ENCODE measurements at regions not wholly inside any gene's neighbourhood (a gene's known extent, or its start where the extent isn't known, plus 50 kb on each side); places are given as distances from the start of the nearest gene placed in this dataset.

- no peak for DNase-seq
Measured at GRCh38 chr11:116503216-116504160, 269.3 kb downstream of the BUD13 start.

GRCh38 chr11:116502641-116503061 lies 270.1 kb downstream of the BUD13 start:
- DNase-seq, result no peak

GRCh38 chr11:116501728-116502127 lies 271.1 kb downstream of the BUD13 start:
- DNase-seq, result no peak

GRCh38 chr11:116500947-116501602 lies 271.7 kb downstream of the BUD13 start:
- DNase-seq, result no peak

- DNase-seq, result no peak
Measured at GRCh38 chr11:116500026-116500946, 272.5 kb downstream of the BUD13 start.

GRCh38 chr11:116499396-116500003 lies 273.3 kb downstream of the BUD13 start:
- peak; percentile 53 for DNase-seq

- no peak for DNase-seq
Measured at GRCh38 chr11:116498161-116498560, 274.6 kb downstream of the BUD13 start.

GRCh38 chr11:116492600-116492999 lies 280.2 kb downstream of the BUD13 start:
- no peak for DNase-seq

GRCh38 chr11:116488836-116489389 lies 283.9 kb downstream of the BUD13 start:
- no peak for DNase-seq

GRCh38 chr11:116485425-116485824 lies 287.4 kb downstream of the BUD13 start:
- no peak for DNase-seq

GRCh38 chr11:116482716-116483115 lies 290.1 kb downstream of the BUD13 start:
- no peak for DNase-seq

GRCh38 chr11:116481126-116481675 lies 291.6 kb downstream of the BUD13 start:
- DNase-seq, result no peak

- DNase-seq, result no peak
Measured at GRCh38 chr11:116478669-116479668, 293.8 kb downstream of the BUD13 start.

- DNase-seq, result no peak
Measured at GRCh38 chr11:116478205-116478604, 294.6 kb downstream of the BUD13 start.

GRCh38 chr11:116473790-116474346 lies 298.9 kb downstream of the BUD13 start:
- DNase-seq, result no peak

- no peak for DNase-seq
Measured at GRCh38 chr11:116473206-116473769, 299.5 kb downstream of the BUD13 start.

GRCh38 chr11:116472651-116473050 lies 300.1 kb downstream of the BUD13 start:
- DNase-seq, result no peak

- no peak for DNase-seq
Measured at GRCh38 chr11:116471608-116472256, 301.1 kb downstream of the BUD13 start.

GRCh38 chr11:116468699-116469098 lies 304.1 kb downstream of the BUD13 start:
- no peak for DNase-seq

All from inflammatory macrophage treated with lipopolysaccharide for 4 hours (primary cell).